ENCODE measurements at regions not wholly inside any gene's neighbourhood (a gene's known extent, or its start where the extent isn't known, plus 50 kb on each side); places are given as distances from the start of the nearest gene placed in this dataset.
"Not testable (repeated sequence)": the region's sequence is repeated elsewhere in the genome, so short reads cannot be mapped to it uniquely, and the experiment has no call there.

- no peak for DNase-seq (ENCODE audit: low read depth)
- H3K27me3 ChIP-seq (ENCODE audit: control insufficient read depth, insufficient read depth, low read length): no peaks in the 10 kb centered on the region
- H3K4me3 ChIP-seq (ENCODE audit: low read depth, low read length): no peak overlapping the region
- TF ChIP-seq CTCF (IDR thresholded peaks at IDR 0.05; ENCODE audit: insufficient read depth, low read length, severe bottlenecking): peak; percentile 5
- FAIRE-seq: no peak
- no peaks in the 10 kb centered on the region for H3K36me3 ChIP-seq (ENCODE audit: control insufficient read depth, insufficient read depth, low read length)
These were observed 1531.1 kb downstream of the KHDRBS2 start for GRCh38 chr6:60754879-60755278.

GRCh38 chr6:60750353-60751081, 1535.5 kb downstream of the KHDRBS2 start:
- H3K36me3 ChIP-seq (ENCODE audit: control insufficient read depth, insufficient read depth, low read length); H3K4me3 ChIP-seq (ENCODE audit: low read depth, low read length); H3K27me3 ChIP-seq (ENCODE audit: control insufficient read depth, insufficient read depth, low read length); DNase-seq (ENCODE audit: low read depth); FAIRE-seq: not testable (repeated sequence)

GRCh38 chr6:60747765-60748556, 1538.1 kb downstream of the KHDRBS2 start:
- not testable (repeated sequence) for H3K27me3 ChIP-seq (ENCODE audit: control insufficient read depth, insufficient read depth, low read length); DNase-seq (ENCODE audit: low read depth); H3K36me3 ChIP-seq (ENCODE audit: control insufficient read depth, insufficient read depth, low read length); H3K4me3 ChIP-seq (ENCODE audit: low read depth, low read length); FAIRE-seq

GRCh38 chr6:60737764-60738425, 1548.1 kb downstream of the KHDRBS2 start:
- H3K36me3 ChIP-seq (ENCODE audit: control insufficient read depth, insufficient read depth, low read length); H3K4me3 ChIP-seq (ENCODE audit: low read depth, low read length); H3K27me3 ChIP-seq (ENCODE audit: control insufficient read depth, insufficient read depth, low read length); DNase-seq (ENCODE audit: low read depth); FAIRE-seq: not testable (repeated sequence)

GRCh38 chr6:60737315-60737714, 1548.7 kb downstream of the KHDRBS2 start:
- H3K4me3 ChIP-seq (ENCODE audit: low read depth, low read length); H3K27me3 ChIP-seq (ENCODE audit: control insufficient read depth, insufficient read depth, low read length); H3K36me3 ChIP-seq (ENCODE audit: control insufficient read depth, insufficient read depth, low read length); DNase-seq (ENCODE audit: low read depth); FAIRE-seq: not testable (repeated sequence)

- DNase-seq (ENCODE audit: low read depth); H3K4me3 ChIP-seq (ENCODE audit: low read depth, low read length); H3K27me3 ChIP-seq (ENCODE audit: control insufficient read depth, insufficient read depth, low read length); FAIRE-seq; H3K36me3 ChIP-seq (ENCODE audit: control insufficient read depth, insufficient read depth, low read length): not testable (repeated sequence)
These were observed 1562.1 kb downstream of the KHDRBS2 start for GRCh38 chr6:60723935-60724334.

GRCh38 chr6:60695232-60695631, 1590.8 kb downstream of the KHDRBS2 start:
- DNase-seq (ENCODE audit: low read depth) (no peak), FAIRE-seq (no peak)
- Histone ChIP-seq H3K27me3 (ENCODE audit: control insufficient read depth, insufficient read depth, low read length) (no peaks in the 10 kb centered on the region), H3K4me3 (ENCODE audit: low read depth, low read length) (no peak overlapping the region), H3K36me3 (ENCODE audit: control insufficient read depth, insufficient read depth, low read length) (no peaks in the 10 kb centered on the region)
- no peak for TF ChIP-seq CTCF (IDR thresholded peaks at IDR 0.05; ENCODE audit: insufficient read depth, low read length, severe bottlenecking)

GRCh38 chr6:60687085-60687484, 1598.9 kb downstream of the KHDRBS2 start:
- DNase-seq (ENCODE audit: low read depth) (no peak), FAIRE-seq (no peak)
- Histone ChIP-seq H3K4me3 (ENCODE audit: low read depth, low read length) (no peak overlapping the region), H3K27me3 (ENCODE audit: control insufficient read depth, insufficient read depth, low read length) (no peaks in the 10 kb centered on the region), H3K36me3 (ENCODE audit: control insufficient read depth, insufficient read depth, low read length) (no peaks in the 10 kb centered on the region)
- TF ChIP-seq CTCF (IDR thresholded peaks at IDR 0.05; ENCODE audit: insufficient read depth, low read length, severe bottlenecking): no peak
